ENCODE measurements at regions not wholly inside any gene's neighbourhood (a gene's known extent, or its start where the extent isn't known, plus 50 kb on each side); places are given as distances from the start of the nearest gene placed in this dataset.

- no peak for DNase-seq (ENCODE audit: low read depth)
- H3K4me3 ChIP-seq (ENCODE audit: low read depth, low read length): no peak overlapping the region
- TF ChIP-seq CTCF (IDR thresholded peaks at IDR 0.05; ENCODE audit: low read depth, low read length, missing control alignments): no peak
Measured at GRCh38 chr1:82221721-82222120, 421.0 kb downstream of the ADGRL2 start.

GRCh38 chr1:82220754-82221153 lies 420.0 kb downstream of the ADGRL2 start:
- no peak for DNase-seq (ENCODE audit: low read depth)
- H3K4me3 ChIP-seq (ENCODE audit: low read depth, low read length): no peak overlapping the region
- no peak for TF ChIP-seq CTCF (IDR thresholded peaks at IDR 0.05; ENCODE audit: low read depth, low read length, missing control alignments)

DNA sequence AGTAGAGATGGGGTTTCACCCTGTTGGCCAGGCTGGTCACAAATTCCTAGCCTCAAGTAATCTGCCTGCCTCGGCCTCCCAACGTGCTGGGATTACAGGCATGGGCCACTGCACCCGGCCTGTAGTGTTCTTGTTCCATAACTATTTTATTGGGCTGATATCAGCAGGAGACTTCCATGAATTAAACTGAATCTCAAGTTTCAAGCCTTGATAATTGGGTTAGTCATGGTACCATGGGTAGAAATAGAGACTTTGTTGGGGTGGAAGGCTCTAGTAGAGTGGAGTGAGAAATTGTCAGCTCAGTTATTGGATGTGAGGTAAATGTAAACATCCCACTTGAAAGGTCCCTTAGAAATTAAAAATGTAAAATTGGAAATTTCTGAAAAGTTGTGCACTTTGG lies 419.1 kb downstream of the ADGRL2 start:
- TF ChIP-seq CTCF (IDR thresholded peaks at IDR 0.05; ENCODE audit: low read depth, low read length, missing control alignments): no peak

GRCh38 chr1:82218846-82219245 lies 418.1 kb downstream of the ADGRL2 start:
- no peak for DNase-seq (ENCODE audit: low read depth)
- TF ChIP-seq CTCF (IDR thresholded peaks at IDR 0.05; ENCODE audit: low read depth, low read length, missing control alignments): no peak
- no peak overlapping the region for H3K4me3 ChIP-seq (ENCODE audit: low read depth, low read length)

More for the DNA sequence above, 419.1 kb downstream of the ADGRL2 start:
- no peak for DNase-seq (ENCODE audit: low read depth)
- no peak overlapping the region for H3K4me3 ChIP-seq (ENCODE audit: low read depth, low read length)

DNA sequence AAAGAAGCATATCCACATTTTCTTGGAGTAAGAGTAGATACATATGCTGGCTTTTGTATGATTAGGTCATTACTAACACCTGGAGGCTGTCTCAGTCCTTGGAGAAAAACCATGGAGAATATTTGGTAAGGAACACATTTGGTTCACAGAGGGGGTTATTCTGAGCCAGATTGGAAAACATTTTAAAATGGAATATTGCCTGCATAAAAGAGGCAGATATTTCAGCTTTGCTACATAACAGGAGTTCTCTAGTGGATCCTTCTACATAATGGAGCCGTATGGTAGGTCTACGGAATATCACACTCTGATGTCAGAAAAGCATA lies 415.1 kb downstream of the ADGRL2 start:
- no peak for DNase-seq (ENCODE audit: low read depth)
- no peak overlapping the region for H3K4me3 ChIP-seq (ENCODE audit: low read depth, low read length)
- no peak for TF ChIP-seq CTCF (IDR thresholded peaks at IDR 0.05; ENCODE audit: low read depth, low read length, missing control alignments)

- H3K4me3 ChIP-seq (ENCODE audit: low read depth, low read length): no peak overlapping the region
- TF ChIP-seq CTCF (IDR thresholded peaks at IDR 0.05; ENCODE audit: low read depth, low read length, missing control alignments): no peak
- no peak for DNase-seq (ENCODE audit: low read depth)
Measured at GRCh38 chr1:82215056-82215852, 414.5 kb downstream of the ADGRL2 start.

- DNase-seq (ENCODE audit: low read depth): no peak
- TF ChIP-seq CTCF (IDR thresholded peaks at IDR 0.05; ENCODE audit: low read depth, low read length, missing control alignments): no peak
- H3K4me3 ChIP-seq (ENCODE audit: low read depth, low read length): no peak overlapping the region
Measured at GRCh38 chr1:82214606-82215005, 413.9 kb downstream of the ADGRL2 start.

All from GM12864 (cell line).